HCT116 (cell line): ENCODE measurements at regions not wholly inside any gene's neighbourhood (a gene's known extent, or its start where the extent isn't known, plus 50 kb on each side); places are given as distances from the start of the nearest gene placed in this dataset.

Experiments used
- EZH2 ChIP-seq: fragments of 200-600 bp; sonication (generic); IDR thresholded peaks from 2 replicates; pipeline ENCODE4 v1.6.1; 2017; ENCODE audit warnings: antibody characterized with exemption, mixed run types
- FOSL1 ChIP-seq: IDR thresholded peaks from 2 replicates; pipeline ENCODE4 v1.6.1; 2012; ENCODE audit warnings: low read depth
- JUND ChIP-seq: IDR thresholded peaks from 2 replicates; pipeline ENCODE4 v1.6.1; 2012
- POLR2A ChIP-seq: IDR thresholded peaks from 2 replicates; pipeline ENCODE4 v1.7.0; 2011; ENCODE audit warnings: borderline replicate concordance; ENCODE audit not compliant: insufficient read depth, insufficient read length; ENCODE audit errors: extremely low read depth
- POLR2AphosphoS5 ChIP-seq: IDR thresholded peaks from 2 replicates; pipeline ENCODE4 v1.6.1; 2011; ENCODE audit warnings: mild to moderate bottlenecking, low read depth, low read length, moderate library complexity
- SP1 ChIP-seq: IDR thresholded peaks from 2 replicates; pipeline ENCODE4 v1.6.1; 2012; ENCODE audit warnings: low read depth
- TF ChIP-seq, protein P1 (sequence below), 3 experiments: fragments of 200-600 bp in 1 of 3; sonication (generic) in 1 of 3; IDR thresholded peaks in 2 of 3; conservative IDR thresholded peaks in 1 of 3; 2 replicates each; pipeline ENCODE4 v1.5.1; 2012 to 2017; ENCODE audit warnings: low read depth in 2 of 3, low read length in 2 of 3, antibody characterized with exemption in 1 of 3, borderline replicate concordance in 1 of 3, control low read depth in 1 of 3, mild to moderate bottlenecking in 1 of 3, mixed read lengths in 1 of 3, mixed run types in 1 of 3, moderate library complexity in 1 of 3; ENCODE audit not compliant: insufficient read depth in 1 of 3
- TF ChIP-seq, protein P2 (sequence below): IDR thresholded peaks from 2 replicates; pipeline ENCODE4 v1.6.1; 2011; ENCODE audit warnings: mild to moderate bottlenecking, low read length, moderate library complexity; ENCODE audit not compliant: insufficient replicate concordance; ENCODE audit errors: extremely low read depth

DNA sequence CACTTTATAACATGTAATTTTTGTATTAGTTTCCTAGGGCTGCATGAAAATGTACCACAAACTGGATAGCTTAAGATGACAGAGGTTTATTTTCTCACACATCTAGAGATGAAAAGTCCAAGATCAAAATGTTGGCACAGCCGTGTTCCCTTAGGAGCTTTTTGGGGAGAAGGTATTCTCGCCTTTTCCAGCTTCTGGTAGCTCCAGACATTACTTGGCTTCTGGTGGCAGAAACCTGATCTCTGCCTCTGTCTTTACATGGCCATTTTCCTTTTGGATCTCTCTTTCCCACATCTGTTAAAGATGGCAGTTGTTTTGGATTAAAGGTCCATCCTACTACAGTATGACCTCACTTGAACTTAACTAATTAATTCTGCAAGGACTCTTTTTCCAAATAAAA, 885.7 kb upstream of the CDH8 start:
- TF ChIP-seq SP1 (no peak), FOSL1 (no peak), POLR2A (no peak), JUND (no peak), POLR2AphosphoS5 (no peak), EZH2 (no peak)
- TF ChIP-seq, protein P1, sequence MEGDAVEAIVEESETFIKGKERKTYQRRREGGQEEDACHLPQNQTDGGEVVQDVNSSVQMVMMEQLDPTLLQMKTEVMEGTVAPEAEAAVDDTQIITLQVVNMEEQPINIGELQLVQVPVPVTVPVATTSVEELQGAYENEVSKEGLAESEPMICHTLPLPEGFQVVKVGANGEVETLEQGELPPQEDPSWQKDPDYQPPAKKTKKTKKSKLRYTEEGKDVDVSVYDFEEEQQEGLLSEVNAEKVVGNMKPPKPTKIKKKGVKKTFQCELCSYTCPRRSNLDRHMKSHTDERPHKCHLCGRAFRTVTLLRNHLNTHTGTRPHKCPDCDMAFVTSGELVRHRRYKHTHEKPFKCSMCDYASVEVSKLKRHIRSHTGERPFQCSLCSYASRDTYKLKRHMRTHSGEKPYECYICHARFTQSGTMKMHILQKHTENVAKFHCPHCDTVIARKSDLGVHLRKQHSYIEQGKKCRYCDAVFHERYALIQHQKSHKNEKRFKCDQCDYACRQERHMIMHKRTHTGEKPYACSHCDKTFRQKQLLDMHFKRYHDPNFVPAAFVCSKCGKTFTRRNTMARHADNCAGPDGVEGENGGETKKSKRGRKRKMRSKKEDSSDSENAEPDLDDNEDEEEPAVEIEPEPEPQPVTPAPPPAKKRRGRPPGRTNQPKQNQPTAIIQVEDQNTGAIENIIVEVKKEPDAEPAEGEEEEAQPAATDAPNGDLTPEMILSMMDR (IDR thresholded peaks at IDR 0.05 in 2 of 3, conservative IDR thresholded peaks at IDR 0.05 in 1 of 3; ENCODE audit: borderline replicate concordance in 1 of 3, insufficient read depth in 1 of 3, low read depth in 2 of 3, low read length in 2 of 3) = no peak
- TF ChIP-seq, protein P2, sequence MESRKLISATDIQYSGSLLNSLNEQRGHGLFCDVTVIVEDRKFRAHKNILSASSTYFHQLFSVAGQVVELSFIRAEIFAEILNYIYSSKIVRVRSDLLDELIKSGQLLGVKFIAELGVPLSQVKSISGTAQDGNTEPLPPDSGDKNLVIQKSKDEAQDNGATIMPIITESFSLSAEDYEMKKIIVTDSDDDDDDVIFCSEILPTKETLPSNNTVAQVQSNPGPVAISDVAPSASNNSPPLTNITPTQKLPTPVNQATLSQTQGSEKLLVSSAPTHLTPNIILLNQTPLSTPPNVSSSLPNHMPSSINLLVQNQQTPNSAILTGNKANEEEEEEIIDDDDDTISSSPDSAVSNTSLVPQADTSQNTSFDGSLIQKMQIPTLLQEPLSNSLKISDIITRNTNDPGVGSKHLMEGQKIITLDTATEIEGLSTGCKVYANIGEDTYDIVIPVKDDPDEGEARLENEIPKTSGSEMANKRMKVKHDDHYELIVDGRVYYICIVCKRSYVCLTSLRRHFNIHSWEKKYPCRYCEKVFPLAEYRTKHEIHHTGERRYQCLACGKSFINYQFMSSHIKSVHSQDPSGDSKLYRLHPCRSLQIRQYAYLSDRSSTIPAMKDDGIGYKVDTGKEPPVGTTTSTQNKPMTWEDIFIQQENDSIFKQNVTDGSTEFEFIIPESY = no peak
